Tibial artery (tissue), 4 donors: ENCODE measurements at regions not wholly inside any gene's neighbourhood (a gene's known extent, or its start where the extent isn't known, plus 50 kb on each side); places are given as distances from the start of the nearest gene placed in this dataset.

Source experiments
- DNase-seq, 2 donors: peaks; one replicate each; pipeline ENCODE4 v3.0.0-alpha.2; 2019
- H3K27ac ChIP-seq, 2 donors: fragments of 200-600 bp; sonication (generic) in 1 of 2; 1 replicate in 1 of 2; 2 replicates in 1 of 2; pipeline ENCODE4 v1.5.1; 2018 to 2019; ENCODE audit warnings: mild to moderate bottlenecking in 1 of 2
- H3K27me3 ChIP-seq, 2 donors: fragments of 200-600 bp; sonication (generic) in 1 of 2; one replicate each; pipeline versions ENCODE4 v1.5.1 to v1.6.0; 2016 to 2019
- H3K36me3 ChIP-seq, 3 donors: fragments of 200-600 bp; sonication (generic) in 2 of 3; one replicate each; pipeline ENCODE4 v1.5.1; 2016 to 2019; ENCODE audit warnings: mild to moderate bottlenecking in 2 of 3
- H3K4me1 ChIP-seq, 4 donors: fragments of 200-600 bp; sonication (generic) in 2 of 4; 1 replicate in 3 of 4; 2 replicates in 1 of 4; pipeline ENCODE4 v1.5.1; 2016 to 2019
- H3K4me3 ChIP-seq, 2 donors: fragments of 200-600 bp; sonication (generic) in 1 of 2; 1 replicate in 1 of 2; 2 replicates in 1 of 2; pipeline ENCODE4 v1.5.1; 2018 to 2019; ENCODE audit warnings: mild to moderate bottlenecking in 2 of 2
- H3K9me3 ChIP-seq, 3 donors: fragments of 200-600 bp; sonication (generic) in 1 of 3; one replicate each; pipeline ENCODE4 v1.5.1; 2016 to 2019
- CTCF ChIP-seq, 2 experiments: fragments of 200-600 bp in 1 of 2; fragments of 450-650 bp in 1 of 2; IDR thresholded peaks; one replicate each; pipeline ENCODE4 v1.5.1; 2017 to 2019; ENCODE audit warnings: antibody characterized with exemption in 2 of 2, mild to moderate bottlenecking in 1 of 2, moderate library complexity in 1 of 2
- intact Hi-C: fragments of 100-400 bp; cut with DNase I; formaldehyde crosslinking; loops from one replicate; pipeline ENCODE4 v1.15.0; 2023; ENCODE audit warnings: low total_unique reads

GRCh38 chr14:61941421-61942150 lies 179.4 kb downstream of the SNAPC1 start:
- peaks cover 0 to 3% (median 0%) of the 10 kb centered on the region in 3 donors for H3K9me3 ChIP-seq
- no peak for DNase-seq
- no peaks in the 10 kb centered on the region for H3K36me3 ChIP-seq
- intact Hi-C loops = no loop called here
- H3K4me3 ChIP-seq = no peak overlapping the region
- no peak overlapping the region for H3K27ac ChIP-seq
- H3K27me3 ChIP-seq = no peaks in the 10 kb centered on the region
- TF ChIP-seq CTCF (IDR thresholded peaks at IDR 0.05) = no peak
- H3K4me1 ChIP-seq = no peaks in the 10 kb centered on the region

- intact Hi-C loops = no loop called here
- Histone ChIP-seq H3K4me3 (no peak overlapping the region), H3K9me3 (peaks cover 0 to 3% (median 0%) of the 10 kb centered on the region in 3 donors), H3K27ac (no peak overlapping the region), H3K4me1 (no peaks in the 10 kb centered on the region), H3K27me3 (no peaks in the 10 kb centered on the region), H3K36me3 (no peaks in the 10 kb centered on the region)
- DNase-seq = no peak
- no peak for TF ChIP-seq CTCF (IDR thresholded peaks at IDR 0.05)
Measured at GRCh38 chr14:61948376-61948775, 186.2 kb downstream of the SNAPC1 start.

GRCh38 chr14:61950340-61950739 lies 188.1 kb downstream of the SNAPC1 start:
- intact Hi-C loops = no loop called here
- Histone ChIP-seq H3K4me1 (no peaks in the 10 kb centered on the region), H3K27ac (no peak overlapping the region), H3K27me3 (no peaks in the 10 kb centered on the region), H3K9me3 (no peaks in the 10 kb centered on the region), H3K4me3 (no peak overlapping the region), H3K36me3 (no peaks in the 10 kb centered on the region)
- TF ChIP-seq CTCF (IDR thresholded peaks at IDR 0.05) = no peak
- DNase-seq = no peak

- DNase-seq = no peak
- Histone ChIP-seq H3K27ac (no peak overlapping the region), H3K27me3 (no peaks in the 10 kb centered on the region), H3K4me3 (no peak overlapping the region), H3K9me3 (peaks cover 0 to 8% (median 6%) of the 10 kb centered on the region in 3 donors), H3K36me3 (no peaks in the 10 kb centered on the region), H3K4me1 (no peaks in the 10 kb centered on the region)
- TF ChIP-seq CTCF (IDR thresholded peaks at IDR 0.05) = no peak
- intact Hi-C loops = no loop called here
Measured at GRCh38 chr14:61953602-61954001, 191.4 kb downstream of the SNAPC1 start.

GRCh38 chr14:61954306-61954705 lies 192.1 kb downstream of the SNAPC1 start:
- no peak overlapping the region for H3K27ac ChIP-seq
- no peak for TF ChIP-seq CTCF (IDR thresholded peaks at IDR 0.05)
- no peak overlapping the region for H3K4me3 ChIP-seq
- intact Hi-C loops = no loop called here
- no peaks in the 10 kb centered on the region for H3K36me3 ChIP-seq
- no peak for DNase-seq
- peaks cover 0 to 8% (median 6%) of the 10 kb centered on the region in 3 donors for H3K9me3 ChIP-seq
- H3K4me1 ChIP-seq = no peaks in the 10 kb centered on the region
- H3K27me3 ChIP-seq = no peaks in the 10 kb centered on the region
